B cell (primary cell): ENCODE measurements at regions not wholly inside any gene's neighbourhood (a gene's known extent, or its start where the extent isn't known, plus 50 kb on each side); places are given as distances from the start of the nearest gene placed in this dataset.

Source experiments
- EZH2 ChIP-seq: IDR thresholded peaks from 2 replicates; pipeline ENCODE4 v1.6.1; 2012; ENCODE audit warnings: borderline replicate concordance, low read depth, mild to moderate bottlenecking, moderate library complexity, low read length; ENCODE audit not compliant: insufficient read depth, poor library complexity, severe bottlenecking
- TF ChIP-seq, protein P1 (sequence below): fragments of 200-600 bp; IDR thresholded peaks from one replicate; pipeline ENCODE4 v1.8.0; 2022; ENCODE audit warnings: antibody characterized with exemption, mild to moderate bottlenecking

DNA sequence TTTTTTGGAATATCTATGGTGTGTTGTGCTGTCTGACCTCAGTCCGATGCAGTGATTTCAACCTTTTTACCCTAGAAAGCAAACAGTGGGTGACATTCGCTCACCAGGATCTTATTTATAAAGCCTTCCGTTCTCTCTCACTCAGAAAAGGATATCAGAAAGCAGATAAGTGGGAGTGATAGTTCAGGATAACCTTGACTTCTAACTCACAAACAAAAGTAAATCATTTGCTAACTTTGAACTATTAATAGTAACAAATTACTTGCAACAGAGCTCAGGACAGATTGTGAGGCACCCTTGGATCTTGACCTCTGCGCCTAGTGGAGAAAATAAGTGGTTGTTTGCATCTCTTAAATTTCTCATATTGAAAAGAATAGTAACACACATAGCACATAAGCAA, 637.1 kb upstream of the CITED2 start:
- TF ChIP-seq, protein P1, sequence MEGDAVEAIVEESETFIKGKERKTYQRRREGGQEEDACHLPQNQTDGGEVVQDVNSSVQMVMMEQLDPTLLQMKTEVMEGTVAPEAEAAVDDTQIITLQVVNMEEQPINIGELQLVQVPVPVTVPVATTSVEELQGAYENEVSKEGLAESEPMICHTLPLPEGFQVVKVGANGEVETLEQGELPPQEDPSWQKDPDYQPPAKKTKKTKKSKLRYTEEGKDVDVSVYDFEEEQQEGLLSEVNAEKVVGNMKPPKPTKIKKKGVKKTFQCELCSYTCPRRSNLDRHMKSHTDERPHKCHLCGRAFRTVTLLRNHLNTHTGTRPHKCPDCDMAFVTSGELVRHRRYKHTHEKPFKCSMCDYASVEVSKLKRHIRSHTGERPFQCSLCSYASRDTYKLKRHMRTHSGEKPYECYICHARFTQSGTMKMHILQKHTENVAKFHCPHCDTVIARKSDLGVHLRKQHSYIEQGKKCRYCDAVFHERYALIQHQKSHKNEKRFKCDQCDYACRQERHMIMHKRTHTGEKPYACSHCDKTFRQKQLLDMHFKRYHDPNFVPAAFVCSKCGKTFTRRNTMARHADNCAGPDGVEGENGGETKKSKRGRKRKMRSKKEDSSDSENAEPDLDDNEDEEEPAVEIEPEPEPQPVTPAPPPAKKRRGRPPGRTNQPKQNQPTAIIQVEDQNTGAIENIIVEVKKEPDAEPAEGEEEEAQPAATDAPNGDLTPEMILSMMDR, result no peak
- TF ChIP-seq EZH2, result no peak
